Fibroblast of lung (primary cell): ENCODE measurements at regions not wholly inside any gene's neighbourhood (a gene's known extent, or its start where the extent isn't known, plus 50 kb on each side); places are given as distances from the start of the nearest gene placed in this dataset.

Source experiments
- DNase-seq, 2 donors: peaks; one replicate each; pipeline versions ENCODE4 v3.0.0 to v3.0.0-alpha.2; 2010; ENCODE audit warnings: low read depth in 2 of 2
- H2AFZ ChIP-seq: 2 replicates; pipeline ENCODE4 v1.5.1; 2012; ENCODE audit warnings: low read length, control low read depth, inconsistent platforms
- H3K27ac ChIP-seq: 2 replicates; pipeline ENCODE4 v1.5.1; 2011; ENCODE audit warnings: low read length, control low read depth; ENCODE audit not compliant: insufficient read depth
- H3K27me3 ChIP-seq: 2 replicates; pipeline ENCODE4 v1.5.1; 2011; ENCODE audit warnings: mild to moderate bottlenecking, low read length; ENCODE audit not compliant: control insufficient read depth, insufficient read depth
- H3K36me3 ChIP-seq: 2 replicates; pipeline ENCODE4 v1.5.1; 2011; ENCODE audit warnings: low read length; ENCODE audit not compliant: control insufficient read depth, insufficient read depth
- H3K4me1 ChIP-seq: 2 replicates; pipeline ENCODE4 v1.5.1; 2011; ENCODE audit warnings: low read length; ENCODE audit not compliant: control insufficient read depth, insufficient read depth; ENCODE audit errors: extremely low read depth
- H3K4me2 ChIP-seq: 2 replicates; pipeline ENCODE4 v1.5.1; 2011; ENCODE audit warnings: low read length, control low read depth; ENCODE audit not compliant: insufficient read depth; ENCODE audit errors: extremely low read depth
- H3K4me3 ChIP-seq, 4 experiments: fragments of 200-600 bp in 1 of 4; sonication (generic) in 1 of 4; replicated peaks in 1 of 4; 2 replicates each; pipeline ENCODE4 v1.5.1; 2011 to 2016; ENCODE audit warnings: low read length in 4 of 4, low read depth in 3 of 4, mild to moderate bottlenecking in 3 of 4, control low read depth in 2 of 4, inconsistent platforms in 1 of 4, mixed read lengths in 1 of 4; ENCODE audit not compliant: insufficient read depth in 1 of 4; ENCODE audit errors: control extremely low read depth in 1 of 4
- H3K79me2 ChIP-seq: 2 replicates; pipeline ENCODE4 v1.5.1; 2012; ENCODE audit warnings: mild to moderate bottlenecking, low read length, inconsistent platforms; ENCODE audit not compliant: control insufficient read depth, insufficient read depth
- H3K9ac ChIP-seq: 2 replicates; pipeline ENCODE4 v1.5.1; 2011; ENCODE audit warnings: mild to moderate bottlenecking, low read length, control low read depth; ENCODE audit not compliant: insufficient read depth
- H3K9me3 ChIP-seq: 2 replicates; pipeline ENCODE4 v1.5.1; 2012; ENCODE audit warnings: low read depth, low read length; ENCODE audit not compliant: control insufficient read depth, insufficient read depth
- H4K20me1 ChIP-seq: 2 replicates; pipeline ENCODE4 v1.5.1; 2011; ENCODE audit warnings: low read length; ENCODE audit not compliant: control insufficient read depth, insufficient read depth; ENCODE audit errors: extremely low read depth
- EZH2 ChIP-seq: IDR thresholded peaks from 2 replicates; pipeline ENCODE4 v1.5.1; 2012; ENCODE audit warnings: low read length, control low read depth, mild to moderate bottlenecking; ENCODE audit errors: missing control alignments
- TF ChIP-seq, protein P1 (sequence below), 2 donors: IDR thresholded peaks in 1 of 2; conservative IDR thresholded peaks in 1 of 2; 1 replicate in 1 of 2; 2 replicates in 1 of 2; pipeline ENCODE4 v1.5.1; 2011 to 2012; ENCODE audit warnings: low read length in 2 of 2, control low read depth in 1 of 2, inconsistent platforms in 1 of 2, low read depth in 1 of 2, mild to moderate bottlenecking in 1 of 2

GRCh38 chrX:134732152-134732551 is 64.9 kb downstream of the PABIR2 start:
- Histone ChIP-seq H3K36me3 (no peaks in the 10 kb centered on the region), H3K79me2 (no peaks in the 10 kb centered on the region), H3K4me2 (no peak overlapping the region), H3K4me3 (no peak overlapping the region), H3K9ac (no peak overlapping the region), H2AFZ (no peak overlapping the region), H4K20me1 (no peaks in the 10 kb centered on the region), H3K4me1 (peaks cover 7% of the 10 kb centered on the region), H3K9me3 (no peaks in the 10 kb centered on the region), H3K27me3 (no peaks in the 10 kb centered on the region), H3K27ac (no peak overlapping the region)
- DNase-seq: no peak
- TF ChIP-seq, protein P1, sequence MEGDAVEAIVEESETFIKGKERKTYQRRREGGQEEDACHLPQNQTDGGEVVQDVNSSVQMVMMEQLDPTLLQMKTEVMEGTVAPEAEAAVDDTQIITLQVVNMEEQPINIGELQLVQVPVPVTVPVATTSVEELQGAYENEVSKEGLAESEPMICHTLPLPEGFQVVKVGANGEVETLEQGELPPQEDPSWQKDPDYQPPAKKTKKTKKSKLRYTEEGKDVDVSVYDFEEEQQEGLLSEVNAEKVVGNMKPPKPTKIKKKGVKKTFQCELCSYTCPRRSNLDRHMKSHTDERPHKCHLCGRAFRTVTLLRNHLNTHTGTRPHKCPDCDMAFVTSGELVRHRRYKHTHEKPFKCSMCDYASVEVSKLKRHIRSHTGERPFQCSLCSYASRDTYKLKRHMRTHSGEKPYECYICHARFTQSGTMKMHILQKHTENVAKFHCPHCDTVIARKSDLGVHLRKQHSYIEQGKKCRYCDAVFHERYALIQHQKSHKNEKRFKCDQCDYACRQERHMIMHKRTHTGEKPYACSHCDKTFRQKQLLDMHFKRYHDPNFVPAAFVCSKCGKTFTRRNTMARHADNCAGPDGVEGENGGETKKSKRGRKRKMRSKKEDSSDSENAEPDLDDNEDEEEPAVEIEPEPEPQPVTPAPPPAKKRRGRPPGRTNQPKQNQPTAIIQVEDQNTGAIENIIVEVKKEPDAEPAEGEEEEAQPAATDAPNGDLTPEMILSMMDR (conservative IDR thresholded peaks at IDR 0.05 in 1 of 2, IDR thresholded peaks at IDR 0.05 in 1 of 2; ENCODE audit: low read depth in 1 of 2, low read length in 2 of 2): no peak
- no peak for TF ChIP-seq EZH2

GRCh38 chrX:134727363-134727762 is 69.1 kb upstream of the PLAC1 start:
- DNase-seq: no peak
- Histone ChIP-seq H3K4me1 (no peaks in the 10 kb centered on the region), H3K4me3 (no peak overlapping the region), H3K27ac (no peak overlapping the region), H2AFZ (no peak overlapping the region), H3K27me3 (no peaks in the 10 kb centered on the region), H3K36me3 (no peaks in the 10 kb centered on the region), H3K79me2 (no peaks in the 10 kb centered on the region), H4K20me1 (no peaks in the 10 kb centered on the region), H3K9me3 (no peaks in the 10 kb centered on the region), H3K4me2 (no peak overlapping the region), H3K9ac (no peak overlapping the region)
- TF ChIP-seq, protein P1 (conservative IDR thresholded peaks at IDR 0.05 in 1 of 2, IDR thresholded peaks at IDR 0.05 in 1 of 2; ENCODE audit: low read depth in 1 of 2, low read length in 2 of 2): peak in 1 of 2 donors; percentile 24
- TF ChIP-seq EZH2: no peak

- no peak overlapping the region for H3K4me2 ChIP-seq
- H2AFZ ChIP-seq: no peak overlapping the region
- no peaks in the 10 kb centered on the region for H3K36me3 ChIP-seq
- no peaks in the 10 kb centered on the region for H3K79me2 ChIP-seq
- no peak overlapping the region for H3K9ac ChIP-seq
- no peaks in the 10 kb centered on the region for H3K27me3 ChIP-seq
- no peaks in the 10 kb centered on the region for H4K20me1 ChIP-seq
- H3K4me3 ChIP-seq: no peak overlapping the region
- H3K9me3 ChIP-seq: no peaks in the 10 kb centered on the region
- TF ChIP-seq, protein P1 (conservative IDR thresholded peaks at IDR 0.05 in 1 of 2, IDR thresholded peaks at IDR 0.05 in 1 of 2; ENCODE audit: low read depth in 1 of 2, low read length in 2 of 2): no peak
- TF ChIP-seq EZH2: no peak
- no peak overlapping the region for H3K27ac ChIP-seq
- DNase-seq: no peak
- no peaks in the 10 kb centered on the region for H3K4me1 ChIP-seq
Measured at GRCh38 chrX:134725103-134725690, 66.9 kb upstream of the PLAC1 start.
